DOHH2 (cell line): ENCODE measurements at regions not wholly inside any gene's neighbourhood (a gene's known extent, or its start where the extent isn't known, plus 50 kb on each side); places are given as distances from the start of the nearest gene placed in this dataset.

Experiments used
- H3F3A ChIP-seq: fragments of 200-600 bp; sonication (generic), shearing (Covaris generic); 2 replicates; pipeline ENCODE4 v1.6.0; 2016; ENCODE audit warnings: antibody characterized with exemption, mild to moderate bottlenecking; ENCODE audit not compliant: control insufficient read depth, insufficient read depth
- H3K27ac ChIP-seq: fragments of 200-600 bp; sonication (generic); 2 replicates; pipeline ENCODE4 v1.5.1; 2014; ENCODE audit warnings: low read depth, mild to moderate bottlenecking, low read length, moderate library complexity
- H3K27me3 ChIP-seq: fragments of 200-600 bp; sonication (generic); 2 replicates; pipeline ENCODE4 v1.6.1; 2014; ENCODE audit warnings: mild to moderate bottlenecking, low read length, mixed read lengths; ENCODE audit not compliant: control insufficient read depth
- H3K36me3 ChIP-seq: fragments of 200-600 bp; sonication (generic); 2 replicates; pipeline ENCODE4 v1.6.1; 2014; ENCODE audit warnings: mild to moderate bottlenecking, low read length, moderate library complexity, mixed read lengths; ENCODE audit not compliant: control insufficient read depth
- H3K4me1 ChIP-seq: fragments of 200-600 bp; sonication (generic); 2 replicates; pipeline ENCODE4 v1.6.1; 2014; ENCODE audit warnings: mild to moderate bottlenecking, low read length, mixed read lengths; ENCODE audit not compliant: control insufficient read depth
- H3K4me2 ChIP-seq: fragments of 200-600 bp; sonication (generic); 2 replicates; pipeline ENCODE4 v1.6.0; 2014; ENCODE audit warnings: mild to moderate bottlenecking, low read length, moderate library complexity
- H3K4me3 ChIP-seq: fragments of 200-600 bp; sonication (generic); 2 replicates; pipeline ENCODE4 v1.5.1; 2014; ENCODE audit warnings: mild to moderate bottlenecking, low read length, mixed read lengths
- H3K79me2 ChIP-seq: fragments of 200-600 bp; sonication (generic); 2 replicates; pipeline ENCODE4 v1.6.1; 2014; ENCODE audit warnings: mild to moderate bottlenecking, low read length, mixed read lengths; ENCODE audit not compliant: control insufficient read depth
- H3K9me2 ChIP-seq: fragments of 200-600 bp; sonication (generic); replicated peaks from 2 replicates; pipeline ENCODE4 v1.6.1; 2014; ENCODE audit warnings: mild to moderate bottlenecking, low read length, mixed read lengths; ENCODE audit not compliant: control insufficient read depth
- H3K9me3 ChIP-seq: fragments of 200-600 bp; sonication (generic); 2 replicates; pipeline ENCODE4 v1.6.1; 2014; ENCODE audit warnings: antibody characterized with exemption, low read length, mixed read lengths; ENCODE audit not compliant: control insufficient read depth, insufficient read depth
- H4K20me1 ChIP-seq: fragments of 200-600 bp; sonication (generic); 2 replicates; pipeline ENCODE4 v1.6.0; 2014; ENCODE audit warnings: low read depth, mild to moderate bottlenecking, antibody characterized with exemption, low read length, moderate library complexity; ENCODE audit not compliant: control insufficient read depth, insufficient read depth
- EZH2phosphoT487 ChIP-seq: fragments of 200-600 bp; sonication (generic); IDR thresholded peaks from 2 replicates; pipeline ENCODE4 v1.6.1; 2017; ENCODE audit warnings: borderline replicate concordance, mild to moderate bottlenecking, antibody characterized with exemption, low read length, moderate library complexity, mixed read lengths
- TF ChIP-seq, protein P1 (sequence below): fragments of 200-600 bp; sonication (generic); IDR thresholded peaks from one replicate; pipeline ENCODE4 v1.5.1; 2014; ENCODE audit warnings: antibody characterized with exemption, mild to moderate bottlenecking, low read depth, low read length; ENCODE audit not compliant: poor library complexity, severe bottlenecking

DNA sequence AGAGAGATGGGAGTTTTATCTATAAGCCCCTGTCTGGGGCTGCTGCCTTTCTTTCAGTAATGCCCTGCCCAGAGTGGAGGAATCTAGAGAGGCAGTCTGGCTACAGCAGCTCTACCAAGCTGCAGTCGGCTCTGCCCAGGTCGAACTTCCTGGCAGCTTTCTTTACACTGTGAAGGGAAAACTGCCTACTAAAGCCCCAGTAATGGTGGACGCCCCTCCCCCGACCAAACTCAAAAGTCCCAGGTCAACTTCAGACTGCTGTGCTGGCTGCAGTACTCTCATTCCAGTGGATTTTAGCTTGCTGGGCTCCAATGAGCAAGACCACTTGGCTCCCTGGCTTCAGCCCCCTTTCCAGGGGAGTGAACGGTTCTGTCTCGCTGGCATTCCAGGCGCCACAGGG lies 65.9 kb upstream of the RARB start:
- Histone ChIP-seq H4K20me1 (no peaks in the 10 kb centered on the region), H3K27ac (no peak overlapping the region), H3K4me3 (no peak overlapping the region), H3K9me3 (no peaks in the 10 kb centered on the region), H3F3A (no peaks in the 10 kb centered on the region), H3K79me2 (no peaks in the 10 kb centered on the region), H3K4me1 (no peaks in the 10 kb centered on the region), H3K9me2 (no peaks in the 10 kb centered on the region), H3K27me3 (no peaks in the 10 kb centered on the region), H3K4me2 (no peak overlapping the region), H3K36me3 (no peaks in the 10 kb centered on the region)
- TF ChIP-seq EZH2phosphoT487 = no peak
- TF ChIP-seq, protein P1, sequence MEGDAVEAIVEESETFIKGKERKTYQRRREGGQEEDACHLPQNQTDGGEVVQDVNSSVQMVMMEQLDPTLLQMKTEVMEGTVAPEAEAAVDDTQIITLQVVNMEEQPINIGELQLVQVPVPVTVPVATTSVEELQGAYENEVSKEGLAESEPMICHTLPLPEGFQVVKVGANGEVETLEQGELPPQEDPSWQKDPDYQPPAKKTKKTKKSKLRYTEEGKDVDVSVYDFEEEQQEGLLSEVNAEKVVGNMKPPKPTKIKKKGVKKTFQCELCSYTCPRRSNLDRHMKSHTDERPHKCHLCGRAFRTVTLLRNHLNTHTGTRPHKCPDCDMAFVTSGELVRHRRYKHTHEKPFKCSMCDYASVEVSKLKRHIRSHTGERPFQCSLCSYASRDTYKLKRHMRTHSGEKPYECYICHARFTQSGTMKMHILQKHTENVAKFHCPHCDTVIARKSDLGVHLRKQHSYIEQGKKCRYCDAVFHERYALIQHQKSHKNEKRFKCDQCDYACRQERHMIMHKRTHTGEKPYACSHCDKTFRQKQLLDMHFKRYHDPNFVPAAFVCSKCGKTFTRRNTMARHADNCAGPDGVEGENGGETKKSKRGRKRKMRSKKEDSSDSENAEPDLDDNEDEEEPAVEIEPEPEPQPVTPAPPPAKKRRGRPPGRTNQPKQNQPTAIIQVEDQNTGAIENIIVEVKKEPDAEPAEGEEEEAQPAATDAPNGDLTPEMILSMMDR = no peak

DNA sequence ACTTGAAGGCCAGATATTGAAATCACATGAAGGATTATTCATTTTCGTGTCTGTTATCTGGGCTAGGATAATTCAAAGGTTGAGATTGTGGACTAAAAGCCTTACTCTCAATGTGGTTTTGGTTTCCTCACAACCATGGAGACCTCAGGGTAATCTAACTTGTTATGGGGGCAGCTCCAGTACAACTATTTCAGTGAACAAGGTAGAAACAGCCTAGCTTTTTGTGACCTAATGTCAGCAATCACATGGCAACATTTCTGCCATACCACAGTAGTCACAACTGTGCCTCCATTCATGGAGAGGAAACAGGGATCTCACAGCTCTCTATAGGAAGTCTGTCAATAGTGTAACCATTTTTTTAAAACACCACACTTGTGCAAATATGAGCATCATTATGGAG lies 62.4 kb upstream of the RARB start:
- Histone ChIP-seq H3K4me1 (no peaks in the 10 kb centered on the region), H3K36me3 (no peaks in the 10 kb centered on the region), H3K9me3 (no peaks in the 10 kb centered on the region), H3F3A (no peaks in the 10 kb centered on the region), H3K9me2 (no peaks in the 10 kb centered on the region), H3K79me2 (no peaks in the 10 kb centered on the region), H4K20me1 (no peaks in the 10 kb centered on the region), H3K27ac (no peak overlapping the region), H3K4me3 (no peak overlapping the region), H3K27me3 (no peaks in the 10 kb centered on the region), H3K4me2 (no peak overlapping the region)
- no peak for TF ChIP-seq EZH2phosphoT487
- TF ChIP-seq, protein P1 = no peak

DNA sequence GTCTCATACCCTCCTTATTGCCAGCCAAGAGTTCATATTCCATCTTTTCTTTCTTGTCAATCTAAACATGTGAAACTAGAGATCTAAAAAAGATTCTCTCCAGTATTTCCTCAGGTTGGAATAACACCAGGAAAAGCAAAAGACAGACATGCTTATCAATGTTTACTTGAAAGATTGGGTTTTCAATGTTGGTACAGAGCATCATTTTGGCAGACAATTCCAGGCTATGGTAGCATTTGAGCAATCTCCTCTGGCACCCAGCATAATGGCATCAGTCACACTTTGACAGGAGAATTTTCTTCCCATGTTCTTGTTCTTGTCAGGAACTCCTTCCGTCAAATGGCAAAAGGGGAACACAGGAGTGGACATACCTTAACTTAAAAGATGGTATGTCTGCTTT lies 61.0 kb upstream of the RARB start:
- no peak overlapping the region for H3K27ac ChIP-seq
- H3K27me3 ChIP-seq = no peaks in the 10 kb centered on the region
- H3K79me2 ChIP-seq = no peaks in the 10 kb centered on the region
- H4K20me1 ChIP-seq = no peaks in the 10 kb centered on the region
- H3F3A ChIP-seq = no peaks in the 10 kb centered on the region
- no peaks in the 10 kb centered on the region for H3K4me1 ChIP-seq
- TF ChIP-seq EZH2phosphoT487 = no peak
- TF ChIP-seq, protein P1 = no peak
- H3K36me3 ChIP-seq = no peaks in the 10 kb centered on the region
- H3K9me3 ChIP-seq = no peaks in the 10 kb centered on the region
- H3K4me2 ChIP-seq = no peak overlapping the region
- H3K4me3 ChIP-seq = no peak overlapping the region
- no peaks in the 10 kb centered on the region; the same call in 1 of the 2 replicates for H3K9me2 ChIP-seq

DNA sequence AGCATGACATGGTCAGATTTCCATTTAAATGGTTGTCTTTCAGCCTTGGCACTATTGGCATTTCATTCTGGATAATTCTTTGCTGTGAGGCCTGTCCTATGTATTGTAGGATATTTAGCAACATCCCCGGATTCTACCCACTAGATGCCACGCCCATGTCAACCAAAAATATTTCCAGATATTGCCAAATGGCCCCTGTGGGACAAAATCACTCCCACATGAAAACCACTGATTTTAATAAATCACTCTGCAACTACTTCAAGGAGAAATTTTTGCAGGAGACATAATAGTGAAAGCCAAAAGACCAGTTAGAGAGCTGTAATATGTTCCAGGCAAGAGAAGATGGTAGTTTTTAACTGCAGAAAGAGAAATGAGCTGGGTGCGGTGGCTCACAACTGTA lies 55.9 kb upstream of the RARB start:
- H3K36me3 ChIP-seq = no peaks in the 10 kb centered on the region
- H3K4me1 ChIP-seq = no peaks in the 10 kb centered on the region
- H3K27me3 ChIP-seq = no peaks in the 10 kb centered on the region
- no peaks in the 10 kb centered on the region; the same call in 1 of the 2 replicates for H3K9me2 ChIP-seq
- no peak for TF ChIP-seq EZH2phosphoT487
- TF ChIP-seq, protein P1 = no peak
- H3K27ac ChIP-seq = no peak overlapping the region
- H3F3A ChIP-seq = no peaks in the 10 kb centered on the region
- H3K79me2 ChIP-seq = no peaks in the 10 kb centered on the region
- no peak overlapping the region for H3K4me3 ChIP-seq
- H3K4me2 ChIP-seq = no peak overlapping the region
- no peaks in the 10 kb centered on the region for H3K9me3 ChIP-seq
- no peaks in the 10 kb centered on the region for H4K20me1 ChIP-seq
